ENCODE measurements at regions not wholly inside any gene's neighbourhood (a gene's known extent, or its start where the extent isn't known, plus 50 kb on each side); places are given as distances from the start of the nearest gene placed in this dataset.
"Not testable (repeated sequence)": the region's sequence is repeated elsewhere in the genome, so short reads cannot be mapped to it uniquely, and the experiment has no call there.

GRCh38 chr4:124426279-124426678 is 286.3 kb downstream of the ANKRD50 start:
- DNase-seq (ENCODE audit: low read depth in 2 of 2): no peak

DNA sequence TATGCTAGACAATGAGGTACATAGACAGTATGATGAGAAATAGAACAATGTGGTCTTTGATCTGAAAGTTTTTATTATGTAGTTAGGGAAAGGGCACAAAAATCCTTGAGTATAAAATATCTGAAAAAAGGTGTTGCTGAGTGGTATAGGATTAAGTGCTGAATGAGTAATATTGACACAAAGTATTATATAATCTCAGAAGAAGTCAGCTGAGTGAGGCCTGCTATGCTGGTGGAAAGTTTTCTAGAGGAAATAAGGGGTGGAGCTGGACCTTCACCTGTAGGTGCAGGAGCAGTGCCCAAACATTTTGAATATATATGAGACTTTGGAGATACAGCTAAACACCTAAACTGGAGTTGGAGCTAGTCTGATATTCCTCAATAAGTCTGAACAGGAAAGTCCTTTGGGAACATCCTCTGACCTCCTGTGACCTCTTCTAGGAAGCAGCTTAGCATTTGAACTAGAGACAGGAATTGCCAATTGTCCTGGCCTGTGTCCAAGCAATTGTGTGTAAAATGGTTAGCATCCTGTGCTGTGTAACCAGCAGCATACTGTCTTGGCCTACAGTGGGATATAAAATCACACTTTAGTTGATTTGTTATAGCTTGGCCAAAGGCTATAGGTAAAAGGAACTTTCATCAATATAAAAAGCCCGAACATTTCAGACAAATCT is 285.3 kb downstream of the ANKRD50 start:
- DNase-seq (ENCODE audit: low read depth in 2 of 2): no peak

DNA sequence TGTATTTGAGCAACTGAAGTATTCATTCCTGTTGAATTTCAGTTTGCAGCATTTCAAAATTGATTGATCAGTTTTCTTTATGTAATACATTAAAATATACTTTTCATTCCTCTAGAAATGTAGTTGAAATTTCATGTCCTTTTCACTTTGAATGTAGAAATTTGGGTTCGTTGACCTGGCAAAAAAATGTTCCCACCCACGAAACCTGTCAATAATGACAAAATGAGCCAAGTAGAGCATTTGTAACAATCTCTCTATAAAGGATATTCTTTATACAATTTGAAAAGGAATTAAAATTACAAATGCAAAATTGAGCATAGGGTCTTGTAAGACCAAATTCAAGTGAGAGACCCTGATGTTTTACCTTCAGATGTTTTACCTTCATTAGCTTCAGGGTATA is 283.9 kb downstream of the ANKRD50 start:
- DNase-seq (ENCODE audit: low read depth in 2 of 2): no peak

DNA sequence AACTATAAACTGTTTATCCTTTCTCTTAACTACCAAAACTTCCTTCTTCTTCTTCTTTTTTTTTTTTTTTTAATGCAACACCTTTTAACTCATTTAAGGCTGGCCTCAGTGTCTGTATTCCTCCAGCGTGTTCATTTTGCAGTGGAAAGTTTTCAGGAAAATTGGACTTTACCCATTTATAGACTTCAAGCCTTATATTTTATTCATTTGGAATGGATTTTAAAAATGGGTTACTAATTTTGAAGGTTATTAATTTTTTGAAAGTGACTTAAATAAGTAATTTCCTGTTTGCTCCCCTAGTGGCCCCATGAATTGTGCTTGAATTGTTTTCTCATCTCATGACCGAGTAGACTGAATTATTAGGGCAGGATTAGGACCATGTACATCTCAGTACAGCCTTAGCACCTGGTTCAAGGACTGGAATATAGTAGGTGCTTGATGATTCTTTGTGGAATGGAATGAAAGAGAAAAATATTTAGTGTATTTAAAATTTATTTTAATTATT is 282.7 kb downstream of the ANKRD50 start:
- no peak for DNase-seq (ENCODE audit: low read depth in 2 of 2)

GRCh38 chr4:124431653-124432192 is 280.8 kb downstream of the ANKRD50 start:
- DNase-seq (ENCODE audit: low read depth in 2 of 2): no peak

GRCh38 chr4:124432500-124432899 is 280.0 kb downstream of the ANKRD50 start:
- DNase-seq (ENCODE audit: low read depth in 2 of 2): no peak

GRCh38 chr4:124433044-124433443 is 279.5 kb downstream of the ANKRD50 start:
- no peak for DNase-seq (ENCODE audit: low read depth in 2 of 2)

DNA sequence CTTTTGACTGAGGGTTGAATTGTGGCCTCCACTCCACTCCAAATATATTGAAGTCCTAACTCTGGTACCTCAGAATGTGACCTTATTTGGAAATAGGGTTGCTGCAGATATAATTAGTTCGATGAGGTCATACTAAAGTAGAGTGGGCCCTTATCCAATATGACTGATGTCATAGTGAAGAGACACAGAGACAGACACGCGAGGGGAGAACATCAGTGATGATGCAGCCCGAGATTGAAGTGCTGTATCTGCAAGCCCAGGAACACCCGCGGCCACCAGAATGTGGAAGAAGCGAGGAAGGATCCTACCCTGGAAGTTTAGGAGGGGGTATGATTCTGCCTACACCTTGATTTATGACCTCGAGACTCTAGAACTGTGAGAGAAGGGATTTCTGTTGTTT is 279.0 kb downstream of the ANKRD50 start:
- no peak for DNase-seq (ENCODE audit: low read depth in 2 of 2)

- no peak for DNase-seq (ENCODE audit: low read depth in 2 of 2)
These were observed 277.1 kb downstream of the ANKRD50 start for GRCh38 chr4:124435274-124435950.

DNA sequence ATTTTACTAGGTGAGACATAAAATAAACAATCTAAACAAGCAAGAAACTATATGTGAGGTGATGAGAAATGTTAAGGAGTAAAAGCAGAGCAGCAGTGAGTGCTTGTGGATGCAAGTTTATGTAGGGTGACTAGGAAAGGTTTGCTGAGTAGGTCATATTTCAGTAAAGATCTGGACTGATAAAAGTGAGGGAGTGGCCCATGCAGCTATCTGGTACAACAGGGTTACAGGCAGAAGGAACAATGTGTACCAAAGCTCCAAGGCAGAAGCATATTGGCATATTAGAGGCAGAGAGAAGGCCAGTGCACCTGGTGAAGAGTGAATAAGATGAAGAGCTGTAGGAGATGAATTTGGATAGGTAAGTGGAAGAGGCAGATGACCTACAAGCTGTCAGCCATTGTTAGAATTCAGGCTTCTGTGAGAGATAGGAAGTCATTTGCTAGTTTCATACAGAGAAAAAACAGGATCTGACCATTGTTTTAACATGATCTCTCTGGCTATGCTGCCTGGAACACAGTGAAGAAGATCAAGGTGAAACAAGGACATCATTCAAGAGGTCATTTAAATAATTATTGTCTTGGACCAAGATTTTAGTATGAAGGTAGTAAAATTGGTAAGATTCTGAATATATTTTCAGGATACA is 274.6 kb downstream of the ANKRD50 start:
- no peak for DNase-seq (ENCODE audit: low read depth in 2 of 2)

DNA sequence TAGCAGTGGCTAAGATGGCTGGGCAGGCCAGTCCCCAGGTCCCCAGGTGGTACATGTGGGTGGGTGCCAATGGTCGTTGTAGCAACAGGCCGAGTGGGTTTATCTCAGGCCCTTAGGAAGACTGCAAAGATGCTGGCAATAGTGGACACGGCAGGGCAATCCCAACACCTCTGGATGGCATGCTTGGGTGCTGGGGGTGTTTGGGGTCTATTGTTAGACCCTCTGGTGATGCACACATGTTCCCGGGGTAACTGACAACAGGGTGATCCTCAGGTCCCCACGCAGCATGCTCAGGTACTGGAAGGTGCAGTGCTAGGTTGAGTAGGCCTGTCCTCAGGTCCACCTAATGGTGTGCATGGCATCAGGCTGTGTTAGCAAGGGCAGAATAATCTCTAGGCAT is 267.5 kb downstream of the ANKRD50 start:
- no peak for DNase-seq (ENCODE audit: low read depth in 2 of 2)

DNA sequence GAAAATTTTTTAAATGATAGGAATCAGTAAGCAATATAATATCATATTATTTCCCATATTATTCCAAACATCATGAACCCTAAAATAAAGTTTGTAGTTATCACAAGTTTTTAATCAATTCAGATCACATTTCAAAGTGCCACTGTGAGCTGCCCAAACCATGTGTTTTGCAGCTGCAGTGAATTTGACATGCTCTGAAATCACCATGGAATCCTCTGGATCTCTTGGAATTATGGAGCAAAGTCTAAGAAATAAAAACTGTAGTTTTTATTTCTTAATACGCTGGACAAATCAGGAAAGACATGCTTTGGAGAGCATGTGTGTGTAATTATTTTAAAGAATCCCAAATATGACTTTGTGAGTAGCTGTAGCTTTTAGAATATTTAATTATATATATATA is 262.7 kb downstream of the ANKRD50 start:
- DNase-seq (ENCODE audit: low read depth in 2 of 2): no peak

GRCh38 chr4:124450851-124451250 is 261.7 kb downstream of the ANKRD50 start:
- DNase-seq (ENCODE audit: low read depth in 2 of 2): no peak

- no peak for DNase-seq (ENCODE audit: low read depth in 2 of 2)
These were observed 257.7 kb downstream of the ANKRD50 start for GRCh38 chr4:124454772-124455270.

- DNase-seq (ENCODE audit: low read depth in 2 of 2): no peak
These were observed 256.9 kb downstream of the ANKRD50 start for GRCh38 chr4:124455671-124456070.

DNA sequence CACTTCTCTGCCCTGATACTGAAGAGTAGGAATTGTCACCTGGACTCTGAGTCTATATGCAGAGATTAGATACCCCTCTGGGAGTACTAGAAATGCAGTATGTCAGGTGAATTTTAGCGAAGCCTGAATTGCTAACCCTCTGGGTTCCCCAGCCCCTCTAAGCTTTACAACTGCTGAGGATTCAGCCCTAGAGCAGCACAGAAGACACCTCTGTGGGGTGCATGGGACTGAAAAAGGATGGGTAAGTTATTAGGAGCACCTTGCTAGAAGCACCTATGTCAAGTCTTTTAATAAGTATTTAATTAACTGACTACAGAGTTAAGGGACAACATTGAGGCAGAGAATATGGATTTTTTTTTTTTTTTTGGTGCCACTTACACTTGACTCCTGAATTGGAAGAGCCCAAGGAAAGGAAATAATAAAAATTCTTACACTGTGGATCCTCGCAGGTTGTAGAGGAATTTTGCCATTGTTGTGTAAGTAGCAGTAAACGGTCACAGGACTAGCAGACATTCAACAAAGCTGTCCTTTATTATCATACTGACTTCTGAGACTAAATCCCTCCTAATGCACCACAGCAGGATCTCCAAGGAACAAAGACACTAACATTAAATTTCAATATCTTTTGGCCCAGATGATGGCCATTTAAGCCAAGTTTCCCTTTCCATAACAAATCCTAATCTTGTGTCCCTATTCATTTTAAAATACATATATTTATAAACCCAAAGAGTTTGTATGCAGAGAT is 253.2 kb downstream of the ANKRD50 start:
- no peak for DNase-seq (ENCODE audit: low read depth in 2 of 2)

GRCh38 chr4:124459941-124460310 is 252.6 kb downstream of the ANKRD50 start:
- no peak for DNase-seq (ENCODE audit: low read depth in 2 of 2)

DNA sequence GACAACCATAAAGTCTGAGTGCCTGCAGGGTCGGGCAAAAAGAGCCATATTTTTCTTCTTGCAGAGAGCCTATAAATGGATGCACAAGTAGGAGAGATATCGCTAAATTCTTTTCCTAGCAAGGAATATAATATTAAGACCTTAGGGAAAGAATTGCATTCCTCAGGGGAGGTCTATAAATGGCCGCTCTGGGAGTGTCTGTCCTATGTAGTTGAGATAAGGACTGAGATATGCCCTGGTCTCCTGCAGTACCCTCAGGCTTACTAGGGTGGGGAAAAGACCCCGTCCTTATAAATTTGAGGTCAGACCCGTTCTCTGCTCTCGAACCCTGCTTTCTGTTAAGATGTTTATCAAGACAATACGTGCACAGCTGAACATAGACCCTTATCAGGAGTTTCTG is 250.9 kb downstream of the ANKRD50 start:
- DNase-seq (ENCODE audit: low read depth in 2 of 2): not testable (repeated sequence)

DNA sequence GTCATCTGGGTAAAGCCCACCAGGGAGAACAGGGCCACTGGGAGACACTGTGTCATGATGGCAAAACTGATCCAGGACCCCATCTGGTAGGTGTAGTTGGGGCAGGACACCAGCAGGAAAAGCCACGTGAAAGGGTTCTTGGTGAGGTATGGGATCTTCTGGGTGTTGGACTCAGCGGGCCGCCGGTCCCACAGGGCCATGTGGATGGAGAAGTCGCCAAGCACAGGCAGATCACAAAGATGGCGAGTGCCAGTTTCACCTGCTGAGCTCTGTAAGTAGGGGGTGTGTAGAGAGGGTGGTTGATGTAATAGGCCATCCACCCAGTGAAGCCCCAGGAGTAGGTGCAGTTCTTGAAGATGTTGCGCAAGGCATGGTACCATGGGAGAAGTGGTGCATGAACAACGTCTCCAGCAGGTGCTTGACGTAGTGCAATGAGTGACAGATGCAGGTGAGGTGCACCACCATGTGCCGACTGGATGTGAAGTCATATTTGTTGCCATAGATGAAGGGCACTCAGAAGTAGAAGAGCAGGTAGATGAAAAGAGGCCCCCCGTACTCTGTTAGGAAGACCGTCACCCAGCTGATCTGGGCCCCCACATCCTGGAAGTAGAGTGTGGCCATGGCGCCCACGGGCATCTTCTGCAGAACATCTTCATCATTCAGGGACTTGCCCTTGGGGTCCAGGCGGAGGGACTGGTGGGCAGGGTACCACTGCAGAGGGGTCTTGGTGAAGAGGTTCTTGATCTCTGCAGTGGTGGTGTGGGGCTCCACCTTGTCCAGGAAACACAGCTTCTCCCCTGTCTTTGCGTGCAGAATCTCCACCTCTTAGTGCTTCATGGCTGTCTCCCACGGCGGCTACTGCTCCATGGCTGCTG is 249.3 kb downstream of the ANKRD50 start:
- no peak for DNase-seq (ENCODE audit: low read depth in 2 of 2)

- DNase-seq (ENCODE audit: low read depth in 2 of 2): no peak
These were observed 247.7 kb downstream of the ANKRD50 start for GRCh38 chr4:124464836-124465235.

- DNase-seq (ENCODE audit: low read depth in 2 of 2): no peak
These were observed 244.2 kb downstream of the ANKRD50 start for GRCh38 chr4:124468360-124468759.

Measured in stimulated activated CD4-positive, alpha-beta T cell treated with anti-CD3 and anti-CD28 coated beads, Interleukin-1b, Interleukin-23, amount 100 ng/mL, for 1 hour (primary cell).